HepG2 (cell line): ENCODE measurements at regions not wholly inside any gene's neighbourhood (a gene's known extent, or its start where the extent isn't known, plus 50 kb on each side); places are given as distances from the start of the nearest gene placed in this dataset.

Experiments
- ATAC-seq: fragments of 200-7000 bp; cut with Tn5 transposase; 3 replicates; pipeline ENCODE4 v1.9.1; 2020; ENCODE audit warnings: mild to moderate bottlenecking, moderate library complexity
- BruUV-seq: library from RNA; stranded (reverse); fragments of 400-500 nt; replicated peaks from 2 replicates; lab custom pipeline; 2021; lab: Mats Ljungman, UMichigan
- CTCF ChIA-PET: fragments of 300-600 bp; formaldehyde crosslinking; extraction: SDS; loops from one replicate; lab custom pipeline; 2021; ENCODE audit warnings: low total read pairs, inconsistent platforms, low intra/inter-chr PET ratio; lab: Yijun Ruan, JAX
- POLR2A ChIA-PET: fragments of 350-600 bp; sonication (Branson Sonifier 250); formaldehyde crosslinking; loops from one replicate; lab custom pipeline; 2020; ENCODE audit warnings: antibody characterized with exemption, inconsistent platforms; lab: Yijun Ruan, JAX
- DNase-seq: peaks from one replicate; pipeline ENCODE4 v3.0.0-alpha.2; 2015; ENCODE audit warnings: low spot score
- FAIRE-seq: peaks from 3 replicates; lab custom pipeline; 2011; peaks lifted over from hg19 to GRCh38; lab: Jason Lieb, UNC
- H2AFZ ChIP-seq: one replicate; pipeline ENCODE4 v1.6.1; 2011; ENCODE audit warnings: low read length, inconsistent platforms
- H3K27ac ChIP-seq: fragments of 300-600 bp; 3 replicates; pipeline ENCODE4 v1.8.0; 2011; ENCODE audit warnings: mixed run types, mild to moderate bottlenecking, mixed read lengths, low read length, inconsistent platforms; ENCODE audit not compliant: insufficient read depth; ENCODE audit errors: extremely low read length
- H3K27me3 ChIP-seq, 2 experiments: fragments of 200-600 bp in 1 of 2; 2 replicates in 1 of 2; 3 replicates in 1 of 2; pipeline versions ENCODE4 v1.6.0 to v1.8.0; 2011; ENCODE audit warnings: low read length in 2 of 2, mild to moderate bottlenecking in 2 of 2, moderate library complexity in 2 of 2, inconsistent platforms in 1 of 2; ENCODE audit not compliant: insufficient read depth in 2 of 2, control insufficient read depth in 1 of 2
- H3K36me3 ChIP-seq, 2 experiments: fragments of 200-600 bp in 1 of 2; replicated peaks in 1 of 2; 2 replicates in 1 of 2; 3 replicates in 1 of 2; pipeline versions ENCODE4 v1.5.1 to v1.8.0; 2011; ENCODE audit warnings: low read length in 2 of 2, inconsistent platforms in 1 of 2; ENCODE audit not compliant: insufficient read depth in 2 of 2, control insufficient read depth in 1 of 2
- H3K4me1 ChIP-seq: 2 replicates; pipeline ENCODE4 v1.5.1; 2012; ENCODE audit warnings: low read length, inconsistent platforms; ENCODE audit not compliant: insufficient read depth
- H3K4me2 ChIP-seq: 2 replicates; pipeline ENCODE4 v1.6.0; 2011; ENCODE audit warnings: low read depth, low read length, inconsistent platforms
- H3K4me3 ChIP-seq, 3 experiments: fragments of 200-600 bp in 1 of 3; sonication (generic), shearing (Covaris generic) in 1 of 3; replicated peaks in 1 of 3; 2 replicates each; pipeline ENCODE4 v1.5.1; 2011 to 2016; ENCODE audit warnings: low read length in 3 of 3, inconsistent platforms in 2 of 3, low read depth in 2 of 3, mild to moderate bottlenecking in 2 of 3, control low read depth in 1 of 3, mixed read lengths in 1 of 3; ENCODE audit not compliant: insufficient read depth in 1 of 3
- H3K79me2 ChIP-seq: one replicate; pipeline ENCODE4 v1.6.1; 2011; ENCODE audit warnings: low read length, inconsistent platforms; ENCODE audit not compliant: insufficient read depth
- H3K9ac ChIP-seq: 2 replicates; pipeline ENCODE4 v1.6.0; 2011; ENCODE audit warnings: mild to moderate bottlenecking, low read depth, low read length, inconsistent platforms; ENCODE audit not compliant: insufficient read depth
- H3K9me3 ChIP-seq: 2 replicates; pipeline ENCODE4 v1.5.1; 2012; ENCODE audit warnings: mild to moderate bottlenecking, low read length
- H4K20me1 ChIP-seq: 2 replicates; pipeline ENCODE4 v1.6.0; 2011; ENCODE audit warnings: inconsistent platforms, mild to moderate bottlenecking, low read length, moderate library complexity; ENCODE audit not compliant: insufficient read depth
- AGO1 ChIP-seq: fragments of 200-400 bp; formaldehyde crosslinking; IDR thresholded peaks from 2 replicates; pipeline ENCODE4 v1.6.1; 2017; ENCODE audit warnings: mild to moderate bottlenecking, low read depth, low read length, moderate library complexity; ENCODE audit not compliant: poor library complexity, severe bottlenecking
- ATF7-NPFF ChIP-seq: sonication (generic); formaldehyde crosslinking; IDR thresholded peaks from 2 replicates; pipeline ENCODE4 v1.8.1; 2023; ENCODE audit warnings: mild to moderate bottlenecking, low read depth, missing genetic modification reagents, moderate library complexity
- FOXJ3 ChIP-seq: sonication (generic); formaldehyde crosslinking; IDR thresholded peaks from 2 replicates; pipeline ENCODE4 v1.4.0; 2020; ENCODE audit warnings: missing genetic modification reagents, mild to moderate bottlenecking, borderline replicate concordance
- HNRNPLL ChIP-seq: fragments of 200-400 bp; formaldehyde crosslinking; IDR thresholded peaks from 2 replicates; pipeline ENCODE4 v1.6.1; 2017; ENCODE audit warnings: mild to moderate bottlenecking, low read depth, low read length; ENCODE audit not compliant: poor library complexity, severe bottlenecking
- KAT7 ChIP-seq: IDR thresholded peaks from 2 replicates; pipeline ENCODE4 v1.6.1; 2018; ENCODE audit warnings: borderline replicate concordance, missing compliant biosample characterization
- MXD1 ChIP-seq: sonication (generic); formaldehyde crosslinking; IDR thresholded peaks from 2 replicates; pipeline ENCODE4 v1.4.0; 2020; ENCODE audit warnings: mild to moderate bottlenecking, missing genetic modification reagents
- PCBP2 ChIP-seq: fragments of 200-400 bp; formaldehyde crosslinking; optimal IDR thresholded peaks from 2 replicates; pipeline ENCODE3; 2018; ENCODE audit warnings: low read length, low read depth; ENCODE audit not compliant: poor library complexity, severe bottlenecking
- SP140L ChIP-seq: sonication (generic); formaldehyde crosslinking; IDR thresholded peaks from 2 replicates; pipeline ENCODE4 v1.4.0; 2020; ENCODE audit warnings: missing genetic modification reagents, borderline replicate concordance
- SYNCRIP ChIP-seq: fragments of 200-400 bp; formaldehyde crosslinking; IDR thresholded peaks from 2 replicates; pipeline ENCODE4 v1.6.1; 2018; ENCODE audit warnings: mild to moderate bottlenecking, low read depth, low read length; ENCODE audit not compliant: insufficient read depth
- XBP1 ChIP-seq: sonication (generic); formaldehyde crosslinking; IDR thresholded peaks from 2 replicates; pipeline ENCODE4 v1.5.0; 2020; ENCODE audit warnings: missing genetic modification reagents
- ZFY ChIP-seq: sonication (generic); formaldehyde crosslinking; IDR thresholded peaks from 2 replicates; pipeline ENCODE4 v1.4.0; 2020; ENCODE audit warnings: missing genetic modification reagents
- ZNF333 ChIP-seq: sonication (generic); formaldehyde crosslinking; IDR thresholded peaks from 2 replicates; pipeline ENCODE4 v1.4.0; 2020; ENCODE audit warnings: mild to moderate bottlenecking, missing genetic modification reagents, borderline replicate concordance
- ZNF546 ChIP-seq: sonication (generic); formaldehyde crosslinking; conservative IDR thresholded peaks from 2 replicates; pipeline ENCODE4 v1.8.1; 2023; ENCODE audit warnings: mild to moderate bottlenecking, missing genetic modification reagents
- ZNF841 ChIP-seq: sonication (generic); formaldehyde crosslinking; IDR thresholded peaks from 2 replicates; pipeline ENCODE4 v1.8.1; 2023; ENCODE audit warnings: missing genetic modification reagents, borderline replicate concordance
- ZSCAN5A ChIP-seq: sonication (generic); formaldehyde crosslinking; IDR thresholded peaks from 2 replicates; pipeline ENCODE4 v1.8.0; 2022; ENCODE audit warnings: mild to moderate bottlenecking, missing genetic modification reagents, borderline replicate concordance
- WGBS: methylation state at CpG from one replicate; pipeline ENCODE4 v1.1.6; 2017; ENCODE audit warnings: low lambda C conversion rate; 5-methylcytosine and 5-hydroxymethylcytosine counted together
- in situ Hi-C: cut with HindIII; loops from 2 replicates; pipeline ENCODE4 v1.10.0; 2017; ENCODE audit warnings: low pct_unique_long_range_greater_than_20kb; ENCODE audit not compliant: extremely low pct_ligation_motif_present
- intact Hi-C: fragments of 100-400 bp; cut with micrococcal nuclease; formaldehyde crosslinking; loops from one replicate; pipeline ENCODE4 v1.10.0; 2022; ENCODE audit not compliant: unreplicated experiment
- TF ChIP-seq, protein P1 (sequence below): sonication (generic); formaldehyde crosslinking; IDR thresholded peaks from 2 replicates; pipeline ENCODE4 v1.5.0; 2020; ENCODE audit warnings: missing genetic modification reagents

GRCh38 chr6:113018351-113019151 lies 671.4 kb downstream of the RFPL4B start:
- Histone ChIP-seq H3K79me2 (no peaks in the 10 kb centered on the region), H3K27ac (no peak overlapping the region), H3K36me3 (no peaks in the 10 kb centered on the region), H3K4me2 (no peak overlapping the region), H3K9ac (no peak overlapping the region), H3K9me3 (no peaks in the 10 kb centered on the region), H3K4me3 (no peak overlapping the region), H3K27me3 (no peaks in the 10 kb centered on the region), H4K20me1 (no peaks in the 10 kb centered on the region), H2AFZ (no peak overlapping the region), H3K4me1 (no peaks in the 10 kb centered on the region)
- 8% methylated on average over 5 of the region's 5 CpGs for WGBS
- in situ Hi-C loops (no loop called here), intact Hi-C loops (no loop called here)
- BruUV-seq = no TSS peak
- no peak for TF ChIP-seq PCBP2
- TF ChIP-seq ZNF333 (CRISPR knock-in tag) = no peak
- TF ChIP-seq ZFY = no peak
- TF ChIP-seq XBP1 (CRISPR knock-in tag) = no peak
- no peak for FAIRE-seq
- no peak for DNase-seq
- no peak for ATAC-seq
- CTCF ChIA-PET = no interaction called here
- POLR2A ChIA-PET = no interaction called here

- Histone ChIP-seq H3K27me3 (no peaks in the 10 kb centered on the region), H4K20me1 (no peaks in the 10 kb centered on the region), H3K79me2 (no peaks in the 10 kb centered on the region), H3K36me3 (no peaks in the 10 kb centered on the region), H3K9ac (no peak overlapping the region), H3K4me3 (no peak overlapping the region), H3K27ac (no peak overlapping the region), H3K4me2 (no peak overlapping the region), H2AFZ (peak overlapping the region; percentile 31), H3K4me1 (no peaks in the 10 kb centered on the region), H3K9me3 (no peaks in the 10 kb centered on the region)
- in situ Hi-C loops (no loop called here), intact Hi-C loops (no loop called here)
- WGBS = 23% methylated on average over 3 of the region's 3 CpGs
- ChIA-PET CTCF (no interaction called here), POLR2A (no interaction called here)
- FAIRE-seq (no peak), DNase-seq (no peak), ATAC-seq (no peak)
- no TSS peak for BruUV-seq
- TF ChIP-seq AGO1 (no peak), FOXJ3 (no peak), ZNF841 (CRISPR knock-in tag) (no peak), KAT7 (no peak), MXD1 (CRISPR knock-in tag) (no peak), SP140L (CRISPR knock-in tag) (no peak), SYNCRIP (no peak), ZNF546 (CRISPR knock-in tag) (no peak), ZSCAN5A (no peak), HNRNPLL (no peak), ATF7-NPFF (CRISPR knock-in tag) (no peak)
- TF ChIP-seq, protein P1, sequence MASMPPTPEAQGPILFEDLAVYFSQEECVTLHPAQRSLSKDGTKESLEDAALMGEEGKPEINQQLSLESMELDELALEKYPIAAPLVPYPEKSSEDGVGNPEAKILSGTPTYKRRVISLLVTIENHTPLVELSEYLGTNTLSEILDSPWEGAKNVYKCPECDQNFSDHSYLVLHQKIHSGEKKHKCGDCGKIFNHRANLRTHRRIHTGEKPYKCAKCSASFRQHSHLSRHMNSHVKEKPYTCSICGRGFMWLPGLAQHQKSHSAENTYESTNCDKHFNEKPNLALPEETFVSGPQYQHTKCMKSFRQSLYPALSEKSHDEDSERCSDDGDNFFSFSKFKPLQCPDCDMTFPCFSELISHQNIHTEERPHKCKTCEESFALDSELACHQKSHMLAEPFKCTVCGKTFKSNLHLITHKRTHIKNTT (CRISPR knock-in tag) = no peak
Measured at GRCh38 chr6:113019176-113019575, 672.0 kb downstream of the RFPL4B start.
